ENCODE measurements at regions not wholly inside any gene's neighbourhood (a gene's known extent, or its start where the extent isn't known, plus 50 kb on each side); places are given as distances from the start of the nearest gene placed in this dataset.

- H3K27ac ChIP-seq, result no peak overlapping the region
Observed at GRCh38 chr1:81410351-81410750, 390.4 kb upstream of the ADGRL2 start.

GRCh38 chr1:81409780-81410274, 390.9 kb upstream of the ADGRL2 start:
- no peak for DNase-seq
- TF ChIP-seq POLR2A (IDR thresholded peaks at IDR 0.05) (no peak), EP300 (IDR thresholded peaks at IDR 0.05) (no peak), CTCF (IDR thresholded peaks at IDR 0.05) (no peak), POLR2AphosphoS5 (IDR thresholded peaks at IDR 0.05) (no peak)
- peaks cover 0 to 42% (median 13%) of the 10 kb centered on the region in 4 donors for H3K4me1 ChIP-seq
- no peak overlapping the region for H3K27ac ChIP-seq
- intact Hi-C loops (cut with DNase I), result no loop called here
- no peaks in the 10 kb centered on the region for H3K27me3 ChIP-seq
- H3K9me3 ChIP-seq, result no peaks in the 10 kb centered on the region
- H3K4me3 ChIP-seq, result no peak overlapping the region
- H3K36me3 ChIP-seq, result no peaks in the 10 kb centered on the region
- 79 to 88% methylated on average over 3 of the region's 3 CpGs for WGBS, 2 donors

More at GRCh38 chr1:81410351-81410750, 390.4 kb upstream of the ADGRL2 start:
- Histone ChIP-seq H3K9me3 (no peaks in the 10 kb centered on the region), H3K27me3 (no peaks in the 10 kb centered on the region), H3K4me3 (no peak overlapping the region), H3K36me3 (no peaks in the 10 kb centered on the region), H3K4me1 (peaks cover 0 to 42% (median 13%) of the 10 kb centered on the region in 4 donors)
- WGBS, 2 donors, result 82 to 83% methylated on average over 1 of the region's 1 CpG
- TF ChIP-seq EP300 (IDR thresholded peaks at IDR 0.05) (no peak), POLR2A (IDR thresholded peaks at IDR 0.05) (no peak), CTCF (IDR thresholded peaks at IDR 0.05) (no peak), POLR2AphosphoS5 (IDR thresholded peaks at IDR 0.05) (no peak)
- no peak for DNase-seq
- intact Hi-C loops (cut with DNase I), result no loop called here

- no peak overlapping the region for H3K27ac ChIP-seq
- intact Hi-C loops (cut with DNase I), result no loop called here
- TF ChIP-seq POLR2A (IDR thresholded peaks at IDR 0.05) (no peak), EP300 (IDR thresholded peaks at IDR 0.05) (no peak), CTCF (IDR thresholded peaks at IDR 0.05) (no peak), POLR2AphosphoS5 (IDR thresholded peaks at IDR 0.05) (no peak)
- H3K4me1 ChIP-seq, result peaks cover 0 to 41% (median 8%) of the 10 kb centered on the region in 4 donors
- no peak overlapping the region for H3K4me3 ChIP-seq
- no peak for DNase-seq
- no peaks in the 10 kb centered on the region for H3K36me3 ChIP-seq
- H3K9me3 ChIP-seq, result no peaks in the 10 kb centered on the region
- no peaks in the 10 kb centered on the region for H3K27me3 ChIP-seq
Observed at GRCh38 chr1:81409262-81409661, 391.5 kb upstream of the ADGRL2 start.

GRCh38 chr1:81408419-81408818, 392.3 kb upstream of the ADGRL2 start:
- WGBS, 2 donors, result 84 to 89% methylated on average over 6 of the region's 6 CpGs

More at GRCh38 chr1:81408419-81408818, 392.3 kb upstream of the ADGRL2 start:
- intact Hi-C loops (cut with DNase I), result no loop called here
- DNase-seq, result no peak
- H3K9me3 ChIP-seq, result no peaks in the 10 kb centered on the region
- H3K4me3 ChIP-seq, result no peak overlapping the region
- H3K36me3 ChIP-seq, result no peaks in the 10 kb centered on the region
- H3K4me1 ChIP-seq, result peaks cover 0 to 38% (median 4%) of the 10 kb centered on the region in 4 donors
- no peak overlapping the region for H3K27ac ChIP-seq
- H3K27me3 ChIP-seq, result no peaks in the 10 kb centered on the region
- TF ChIP-seq POLR2AphosphoS5 (IDR thresholded peaks at IDR 0.05) (no peak), POLR2A (IDR thresholded peaks at IDR 0.05) (no peak), CTCF (IDR thresholded peaks at IDR 0.05) (no peak), EP300 (IDR thresholded peaks at IDR 0.05) (no peak)

Measured in sigmoid colon (tissue), 6 donors.